IPS DF 6.9 (cell line): ENCODE measurements at regions not wholly inside any gene's neighbourhood (a gene's known extent, or its start where the extent isn't known, plus 50 kb on each side); places are given as distances from the start of the nearest gene placed in this dataset.
"Not testable (repeated sequence)": the region's sequence is repeated elsewhere in the genome, so short reads cannot be mapped to it uniquely, and the experiment has no call there.

Experiments
- DNase-seq: peaks from one replicate; pipeline ENCODE4 v3.0.0-alpha.2; 2013; ENCODE audit warnings: low read depth, low spot score
- H3K27ac ChIP-seq: one replicate; pipeline ENCODE4 v1.5.1; 2013; ENCODE audit warnings: low read length, control low read depth
- H3K27me3 ChIP-seq: 2 replicates; pipeline ENCODE4 v1.6.1; 2013; ENCODE audit warnings: mild to moderate bottlenecking, low read length; ENCODE audit not compliant: control insufficient read depth, insufficient read depth
- H3K36me3 ChIP-seq: 2 replicates; pipeline ENCODE4 v1.6.1; 2013; ENCODE audit warnings: low read length; ENCODE audit not compliant: control insufficient read depth, insufficient read depth
- H3K4me1 ChIP-seq: 2 replicates; pipeline ENCODE4 v1.6.1; 2013; ENCODE audit warnings: low read length; ENCODE audit not compliant: control insufficient read depth, insufficient read depth
- H3K4me3 ChIP-seq: 2 replicates; pipeline ENCODE4 v1.5.1; 2013; ENCODE audit warnings: mild to moderate bottlenecking, low read length
- H3K9me3 ChIP-seq: 2 replicates; pipeline ENCODE4 v1.6.1; 2013; ENCODE audit warnings: low read length, inconsistent platforms; ENCODE audit not compliant: control insufficient read depth, insufficient read depth
- WGBS: extraction: QIAGEN DNeasy Blood & Tissue Kit; methylation state at CpG from one replicate; pipeline ENCODE4 v1.1.7; 2013; ENCODE audit warnings: mixed read lengths, missing lambda C conversion rate; ENCODE audit not compliant: insufficient read length, insufficient coverage; 5-methylcytosine and 5-hydroxymethylcytosine counted together

DNA sequence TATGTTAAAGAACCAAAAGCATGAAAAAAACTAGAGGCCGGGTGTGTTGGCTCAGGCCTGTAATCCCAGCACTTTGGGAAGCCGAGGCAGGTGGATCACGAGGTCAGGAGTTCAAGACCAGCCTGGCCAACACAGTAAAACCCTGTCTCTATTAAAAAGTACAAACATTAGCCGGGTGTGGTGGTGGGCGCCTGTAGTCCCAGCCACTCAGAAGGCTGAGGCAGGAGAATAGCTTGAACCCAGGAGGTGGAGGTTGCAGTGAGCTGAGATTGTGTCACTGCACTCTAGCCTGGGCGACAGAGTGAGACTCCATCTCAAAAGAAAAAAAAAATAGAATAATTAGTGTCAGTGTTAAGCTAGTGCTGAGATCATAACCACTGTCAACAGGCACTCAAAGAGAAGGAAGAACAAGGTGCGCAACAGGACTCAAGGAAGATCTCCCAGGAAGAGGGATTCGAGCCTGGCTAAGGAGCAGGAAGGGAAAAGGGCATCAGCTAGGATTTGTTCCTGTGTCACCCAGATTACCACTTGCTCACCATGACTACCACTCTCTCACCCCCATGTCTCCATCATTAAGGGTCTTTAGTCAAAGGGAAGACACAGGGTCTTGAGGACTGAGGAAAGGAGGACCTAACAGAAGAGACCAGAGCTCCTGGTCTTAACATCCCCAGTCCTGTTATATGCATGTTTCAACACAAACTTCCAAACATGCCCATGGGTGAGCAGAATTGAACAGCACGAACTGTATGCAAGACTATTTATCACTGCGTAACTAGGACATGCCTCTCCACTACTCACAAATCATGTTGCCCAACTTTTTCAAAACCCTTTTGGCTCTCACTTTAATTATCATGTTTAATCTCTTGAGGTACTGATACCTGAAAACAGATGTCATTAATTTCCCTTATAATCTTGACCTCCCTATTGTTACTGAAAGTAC is 88.3 kb upstream of the PLEKHM1 start:
- peaks cover 4% of the 10 kb centered on the region; the same call in 1 of the 2 replicates for H3K36me3 ChIP-seq
- no peak for DNase-seq
- no peak overlapping the region for H3K4me3 ChIP-seq
- H3K9me3 ChIP-seq, result no peaks in the 10 kb centered on the region
- peaks cover 7% of the 10 kb centered on the region for H3K4me1 ChIP-seq
- no peak overlapping the region for H3K27ac ChIP-seq
- H3K27me3 ChIP-seq, result no peaks in the 10 kb centered on the region
- WGBS, result no CpG with 5 or more reads among the region's 10 CpGs

DNA sequence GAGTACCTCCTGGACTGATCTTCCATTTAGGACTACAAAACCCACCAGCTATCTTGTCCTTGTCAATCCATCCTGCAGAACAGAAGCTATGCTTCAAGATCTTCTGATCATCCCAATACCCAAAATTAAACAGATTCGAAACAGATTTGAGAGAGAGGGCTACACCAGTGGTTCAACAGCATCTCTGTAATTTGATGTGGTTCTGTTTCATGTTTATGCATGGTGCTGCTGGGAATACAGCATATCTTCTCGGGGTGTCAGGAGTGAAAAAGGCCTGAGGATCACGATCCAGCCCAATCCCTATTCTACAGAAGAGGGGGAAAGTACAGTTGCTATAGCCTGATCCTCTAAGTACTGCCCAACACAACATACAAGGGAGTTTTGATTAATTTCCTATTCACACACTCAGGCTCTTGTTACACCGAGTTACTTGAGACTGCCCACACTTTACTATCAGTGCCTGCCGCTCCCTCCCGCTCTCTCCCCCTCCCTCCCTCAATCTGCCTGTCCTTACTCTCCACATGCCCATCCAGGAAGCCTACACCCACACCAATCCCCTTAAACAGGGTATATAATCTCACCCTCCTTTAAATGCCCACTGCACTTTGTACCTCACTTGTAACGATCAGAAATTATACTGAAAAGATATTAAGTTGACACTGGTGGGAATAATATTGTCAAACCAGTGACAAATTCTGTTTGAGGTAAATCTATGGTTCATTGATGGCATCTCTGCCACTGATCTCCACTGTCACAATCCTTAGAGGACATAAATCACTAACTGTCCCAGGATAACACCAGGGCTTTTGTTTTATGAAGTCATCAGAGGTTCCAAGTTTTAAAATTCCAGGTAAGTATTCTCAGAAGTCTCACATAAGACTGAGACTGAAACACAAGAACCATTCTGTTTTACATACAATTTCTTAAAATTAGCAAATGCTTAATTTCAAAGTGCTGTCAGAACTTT is 89.3 kb upstream of the PLEKHM1 start:
- Histone ChIP-seq H3K27ac (no peak overlapping the region), H3K9me3 (no peaks in the 10 kb centered on the region), H3K4me1 (peaks cover 7% of the 10 kb centered on the region), H3K36me3 (peaks cover 4% of the 10 kb centered on the region; the same call in 1 of the 2 replicates), H3K27me3 (no peaks in the 10 kb centered on the region), H3K4me3 (no peak overlapping the region)
- DNase-seq, result no peak
- WGBS, result no CpG with 5 or more reads among the region's 7 CpGs

DNA sequence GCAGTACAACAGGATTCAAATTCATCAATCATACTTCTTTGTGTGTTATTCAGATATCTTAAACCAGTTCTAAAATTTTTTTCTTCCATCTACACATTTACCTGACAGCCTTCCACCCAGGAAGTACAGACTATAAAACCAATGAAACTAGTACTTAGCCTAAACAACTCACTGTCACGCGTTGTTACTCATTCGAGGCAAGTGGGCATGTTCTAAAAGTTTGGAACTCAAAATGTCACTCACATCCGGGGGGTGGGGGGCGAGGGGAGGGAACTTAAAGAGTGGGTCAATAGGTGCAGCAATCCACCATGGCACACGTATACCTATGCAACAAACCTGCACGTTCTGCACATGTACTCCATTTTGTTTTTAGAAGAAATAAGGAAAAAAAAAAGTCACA is 90.4 kb upstream of the PLEKHM1 start:
- Histone ChIP-seq H3K9me3 (no peaks in the 10 kb centered on the region), H3K4me3 (no peak overlapping the region), H3K36me3 (peaks cover 4% of the 10 kb centered on the region; the same call in 1 of the 2 replicates), H3K27ac (no peak overlapping the region), H3K4me1 (peaks cover 7% of the 10 kb centered on the region), H3K27me3 (no peaks in the 10 kb centered on the region)
- no peak for DNase-seq
- no CpG with 5 or more reads among the region's 7 CpGs for WGBS

DNA sequence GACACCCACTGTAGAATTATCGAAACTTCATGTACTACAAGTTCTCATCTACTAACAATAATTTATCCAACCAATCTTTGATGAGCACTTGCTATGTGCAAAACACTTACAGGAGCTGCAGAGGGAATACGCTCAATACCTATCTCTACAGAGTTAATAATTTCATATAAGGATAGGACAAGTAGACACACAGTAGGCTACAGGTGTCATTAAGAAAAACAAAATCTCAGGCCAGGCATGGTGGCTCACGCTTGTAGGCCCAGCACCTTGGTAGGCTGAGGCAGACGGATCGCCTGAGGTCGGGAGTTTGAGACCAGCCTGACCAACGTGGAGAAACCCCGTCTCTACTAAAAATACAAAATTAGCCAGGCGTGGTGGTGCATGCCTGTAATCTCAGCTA is 91.3 kb upstream of the PLEKHM1 start:
- H3K4me3 ChIP-seq, result no peak overlapping the region
- no CpG with 5 or more reads among the region's 9 CpGs for WGBS

DNA sequence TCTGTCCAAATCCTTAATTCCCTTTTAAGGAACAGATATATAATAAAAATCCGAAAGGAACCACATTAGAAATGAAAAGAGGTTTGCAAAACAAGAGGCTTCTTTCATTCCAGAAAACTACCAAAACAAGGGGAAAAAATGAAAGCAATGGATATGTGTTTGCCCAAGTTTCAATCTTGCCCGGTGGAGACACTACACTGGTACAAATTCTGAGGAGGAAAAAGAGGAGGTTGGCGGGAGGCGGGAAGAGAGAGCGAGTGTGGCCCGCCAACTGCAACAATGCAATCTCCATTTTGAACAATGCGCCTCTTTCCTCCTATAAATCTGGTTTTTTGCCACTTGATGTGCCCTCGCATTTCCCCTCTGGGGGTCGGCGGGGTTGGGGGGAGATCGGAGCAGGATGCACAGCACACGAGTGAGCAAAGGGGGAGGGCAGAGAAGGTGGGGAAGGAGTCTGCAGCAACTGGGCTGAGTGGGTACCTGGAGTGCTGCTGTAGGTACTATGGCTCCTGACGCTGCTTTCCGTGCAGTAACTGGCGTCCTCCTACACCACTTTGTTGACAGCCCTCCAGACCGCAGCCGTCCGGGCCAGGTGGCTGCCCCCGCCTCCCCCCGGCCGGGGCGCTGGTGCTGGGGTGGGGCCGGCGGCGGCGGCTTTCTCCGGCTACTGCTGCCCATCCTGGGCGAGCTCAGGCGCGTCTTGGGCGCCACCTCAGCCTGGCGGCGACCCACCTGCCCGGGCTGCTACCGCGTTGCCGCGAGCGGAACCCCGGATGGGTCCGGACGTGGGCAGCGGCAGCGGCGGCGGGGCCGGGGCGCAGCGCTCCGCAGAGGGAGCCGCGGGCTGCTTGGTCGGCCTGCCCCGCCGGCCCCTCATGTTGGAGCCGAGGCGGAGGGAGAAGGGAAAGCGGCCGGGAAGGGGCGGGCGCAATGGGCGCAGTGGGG is 93.8 kb upstream of the PLEKHM1 start:
- Histone ChIP-seq H3K4me3 (peak overlapping the region; percentile 58), H3K4me1 (peaks cover 7% of the 10 kb centered on the region; the same call in 1 of the 2 replicates), H3K27me3 (no peaks in the 10 kb centered on the region), H3K9me3 (no peaks in the 10 kb centered on the region), H3K36me3 (peaks cover 4% of the 10 kb centered on the region; the same call in 1 of the 2 replicates), H3K27ac (no peak overlapping the region)
- WGBS, result no CpG with 5 or more reads among the region's 62 CpGs
- DNase-seq, result no peak

More for the DNA sequence above, 91.3 kb upstream of the PLEKHM1 start:
- Histone ChIP-seq H3K27me3 (no peaks in the 10 kb centered on the region), H3K4me1 (peaks cover 9% of the 10 kb centered on the region), H3K27ac (no peak overlapping the region), H3K36me3 (peaks cover 4% of the 10 kb centered on the region; the same call in 1 of the 2 replicates), H3K9me3 (no peaks in the 10 kb centered on the region)
- no peak for DNase-seq

DNA sequence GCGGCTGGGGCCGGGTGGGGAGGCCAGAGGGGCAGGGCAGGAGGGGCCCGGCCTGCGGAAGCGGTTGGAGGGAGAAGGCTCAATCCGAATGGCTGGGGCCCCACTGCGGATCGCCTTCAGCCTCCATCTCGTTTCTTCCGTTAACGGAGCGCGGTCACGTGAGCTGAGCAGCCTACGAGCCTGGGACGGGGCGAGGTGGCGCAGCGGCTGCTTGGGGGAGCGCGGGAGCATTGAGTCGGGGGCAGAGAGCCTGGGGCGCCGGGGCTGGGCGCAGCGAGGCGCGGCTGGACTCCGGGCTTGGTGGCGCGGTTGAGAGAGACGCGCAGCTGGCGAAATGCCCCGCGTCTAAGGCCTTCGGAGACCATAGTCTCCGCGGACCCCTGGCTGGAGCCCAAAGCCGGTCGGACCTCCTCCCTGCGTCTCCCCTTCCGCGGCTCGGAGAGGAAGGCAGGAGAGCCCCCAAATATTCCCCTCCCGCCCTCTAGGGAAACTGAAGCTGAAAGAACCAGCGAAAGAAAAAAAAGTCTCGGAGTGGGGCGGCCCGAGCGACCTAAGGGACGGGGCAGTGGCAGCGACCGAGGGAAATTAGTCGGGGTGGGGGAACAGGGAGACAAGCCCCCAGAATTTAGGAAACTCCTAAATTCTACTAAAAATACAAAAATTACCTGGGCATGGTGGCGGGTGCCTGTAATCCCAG is 94.7 kb upstream of the PLEKHM1 start:
- not testable (repeated sequence) for H3K4me1 ChIP-seq, DNase-seq, H3K36me3 ChIP-seq, H3K27ac ChIP-seq, H3K9me3 ChIP-seq, H3K27me3 ChIP-seq
- no CpG with 5 or more reads among the region's 56 CpGs for WGBS
- peak overlapping the region; percentile 58; the same call in 1 of the 2 replicates for H3K4me3 ChIP-seq

DNA sequence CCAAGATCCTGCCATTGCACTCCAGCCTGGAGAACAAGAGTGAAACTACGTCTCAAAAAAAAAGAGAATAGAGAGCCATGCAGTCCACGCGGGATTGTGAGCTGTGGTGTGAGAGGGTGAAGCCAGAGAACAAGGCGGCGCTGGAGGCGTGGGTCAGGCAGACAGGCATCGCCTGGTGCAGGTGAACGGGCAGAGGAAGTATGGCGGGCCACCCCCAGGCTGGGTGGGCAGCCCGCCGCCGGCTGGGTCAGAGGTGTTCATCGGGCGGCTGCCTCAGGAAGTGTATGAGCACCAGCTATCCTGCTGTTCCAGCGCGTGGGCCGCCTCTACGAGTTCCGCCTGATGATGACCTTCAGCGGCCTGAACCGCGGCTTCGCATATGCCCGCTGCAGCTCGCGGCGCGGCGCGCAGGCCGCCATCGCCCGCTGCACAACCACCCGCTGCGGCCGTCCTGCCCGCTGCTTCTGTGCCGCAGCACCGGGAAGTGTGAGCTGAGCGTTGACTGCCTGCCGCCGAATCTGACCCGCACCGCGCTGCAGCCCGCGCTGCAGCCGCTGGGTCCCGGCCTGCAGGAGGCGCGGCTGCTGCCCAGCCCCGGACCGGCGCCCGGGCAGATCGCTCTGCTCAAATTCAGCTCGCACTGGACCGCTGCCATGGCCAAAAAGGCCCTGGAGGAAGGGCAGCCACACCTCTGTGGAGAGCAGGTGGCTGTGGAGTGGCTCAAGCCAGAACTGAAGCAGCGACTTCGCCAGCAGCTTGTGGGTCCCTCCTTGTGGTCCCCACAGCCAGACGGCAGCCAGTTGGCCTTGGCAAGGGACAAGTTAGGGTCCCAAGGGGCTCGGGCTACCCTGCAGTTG is 95.5 kb upstream of the PLEKHM1 start:
- not testable (repeated sequence) for H3K4me1 ChIP-seq, H3K27me3 ChIP-seq, H3K9me3 ChIP-seq, DNase-seq, H3K27ac ChIP-seq, H3K36me3 ChIP-seq
- H3K4me3 ChIP-seq, result peak overlapping the region; percentile 53; the same call in 1 of the 2 replicates
- WGBS, result no CpG with 5 or more reads among the region's 62 CpGs

DNA sequence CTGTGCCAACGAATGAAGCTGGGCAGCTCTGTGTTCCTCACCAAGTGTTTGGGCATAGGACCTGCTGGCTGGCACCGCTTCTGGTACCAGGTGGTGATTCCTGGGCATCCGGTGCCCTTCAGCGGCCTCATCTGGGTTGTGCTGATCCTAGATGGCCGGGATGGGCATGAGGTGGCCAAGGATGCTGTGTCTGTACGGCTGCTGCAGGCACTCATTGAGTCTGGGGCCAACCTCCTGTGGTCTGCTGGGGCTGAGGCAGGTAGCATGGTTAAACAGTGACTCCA is 96.1 kb upstream of the PLEKHM1 start:
- not testable (repeated sequence) for H3K27me3 ChIP-seq, DNase-seq, H3K9me3 ChIP-seq, H3K4me3 ChIP-seq, H3K36me3 ChIP-seq, H3K27ac ChIP-seq, H3K4me1 ChIP-seq
- WGBS, result no CpG with 5 or more reads among the region's 6 CpGs

DNA sequence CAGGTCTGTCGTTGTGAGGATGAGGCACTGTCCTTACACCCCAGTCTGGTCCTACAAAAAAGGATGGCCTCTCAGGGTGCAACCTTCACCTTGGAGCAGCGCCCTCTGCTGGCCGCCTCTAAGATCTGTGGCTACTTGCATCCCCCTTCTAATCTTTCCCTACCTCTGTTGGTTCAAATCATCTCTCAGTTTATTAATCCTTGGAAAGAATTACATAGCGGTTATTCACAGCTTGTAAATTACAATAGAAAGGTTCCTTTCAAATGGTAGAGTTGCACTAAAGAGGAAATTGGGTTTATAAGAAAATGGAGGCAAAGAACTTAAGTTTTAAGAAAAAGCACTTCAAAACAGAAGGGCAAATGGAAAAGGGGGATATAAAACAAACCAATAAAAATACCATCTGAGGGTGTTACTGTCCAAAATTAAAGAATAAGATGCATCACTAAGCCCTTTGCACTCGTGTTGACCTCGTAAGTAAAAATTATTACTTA is 102.0 kb upstream of the PLEKHM1 start:
- H3K4me3 ChIP-seq, H3K9me3 ChIP-seq, DNase-seq, H3K27ac ChIP-seq, H3K36me3 ChIP-seq, H3K4me1 ChIP-seq, H3K27me3 ChIP-seq: not testable (repeated sequence)
- WGBS, result no CpG with 5 or more reads among the region's 6 CpGs
